ENCODE measurements at regions not wholly inside any gene's neighbourhood (a gene's known extent, or its start where the extent isn't known, plus 50 kb on each side); places are given as distances from the start of the nearest gene placed in this dataset.

GRCh38 chr9:91158946-91159345 is 202.8 kb downstream of the AUH start:
- DNase-seq (ENCODE audit: low read depth), result no peak

DNA sequence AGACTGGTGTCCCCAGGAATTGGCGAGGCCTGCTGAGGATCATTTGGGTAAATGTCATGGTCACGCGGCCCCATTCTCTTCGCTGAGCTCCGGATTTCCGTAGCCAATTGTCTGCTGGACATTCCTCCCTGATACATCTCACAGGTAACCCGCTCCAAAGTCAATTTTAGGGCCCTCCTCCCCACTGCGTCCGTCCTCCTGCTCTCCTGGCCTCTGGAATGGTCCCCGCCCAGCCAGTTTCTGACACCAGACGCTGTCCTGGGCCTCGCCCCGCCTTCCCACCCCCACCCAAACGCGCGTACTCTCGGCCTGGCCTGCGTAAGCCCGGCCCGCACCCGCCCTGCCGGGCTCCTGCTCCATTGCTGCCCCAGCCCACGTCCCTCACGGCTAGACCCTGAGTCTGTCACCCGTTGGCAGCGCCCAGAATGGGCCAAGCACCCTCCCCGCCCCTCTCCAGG is 202.0 kb downstream of the AUH start:
- DNase-seq (ENCODE audit: low read depth), result no peak

GRCh38 chr9:91160181-91160580 is 201.5 kb downstream of the AUH start:
- DNase-seq (ENCODE audit: low read depth), result no peak

- DNase-seq (ENCODE audit: low read depth), result no peak
Observed at GRCh38 chr9:91160599-91161464, 200.9 kb downstream of the AUH start.

GRCh38 chr9:91161465-91162300 is 200.0 kb downstream of the AUH start:
- DNase-seq (ENCODE audit: low read depth), result no peak

DNA sequence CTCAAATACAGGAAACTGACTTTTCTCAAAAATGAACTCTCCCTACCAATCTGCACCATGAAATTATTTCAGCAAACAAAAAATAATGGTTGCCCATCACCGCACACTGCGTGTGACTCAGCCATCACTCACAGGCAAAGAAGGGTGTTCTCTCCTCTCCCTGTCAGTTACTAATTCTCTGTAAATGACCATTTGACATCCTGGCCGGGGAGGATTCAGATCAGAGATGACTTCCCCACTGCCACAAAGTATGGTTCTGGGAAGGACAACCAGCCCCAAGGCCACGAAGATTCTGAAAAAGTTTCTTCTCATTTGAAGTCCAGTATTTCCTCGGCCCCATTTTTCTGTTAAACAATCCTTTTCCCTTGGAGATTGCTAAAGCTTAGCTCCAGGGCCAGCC is 199.4 kb downstream of the AUH start:
- no peak for DNase-seq (ENCODE audit: low read depth)

DNA sequence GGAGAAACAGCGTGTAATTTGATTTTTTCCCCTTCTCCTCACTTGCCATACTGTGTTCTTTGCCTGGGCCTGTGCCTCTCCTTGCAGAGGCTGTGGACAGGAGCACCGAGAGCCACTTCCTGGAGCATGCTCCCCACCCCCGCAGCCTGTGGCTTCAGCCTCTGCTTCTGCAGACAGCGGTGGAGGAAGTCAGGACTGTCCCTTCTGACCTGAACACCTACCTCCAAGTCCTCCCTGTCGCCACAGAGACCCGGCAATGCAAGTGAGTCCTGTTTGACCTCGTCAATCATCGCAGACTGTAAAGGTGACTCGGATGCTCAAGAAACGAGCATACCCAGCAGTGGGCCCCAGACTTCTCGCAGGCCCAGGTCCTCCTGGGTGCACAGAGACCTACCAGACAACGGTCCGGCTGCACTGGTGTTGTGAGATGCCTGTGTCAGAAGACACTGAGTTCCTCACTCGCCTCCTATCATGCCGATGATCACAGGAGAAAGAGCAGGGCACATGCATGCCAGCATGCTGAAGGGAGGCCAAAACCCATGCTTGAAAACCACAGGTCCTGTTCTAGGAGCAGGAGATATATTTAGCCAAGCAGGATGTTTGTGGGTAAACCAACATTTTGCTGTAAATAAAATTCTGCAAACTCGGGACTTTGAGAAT is 198.8 kb downstream of the AUH start:
- DNase-seq (ENCODE audit: low read depth), result no peak

DNA sequence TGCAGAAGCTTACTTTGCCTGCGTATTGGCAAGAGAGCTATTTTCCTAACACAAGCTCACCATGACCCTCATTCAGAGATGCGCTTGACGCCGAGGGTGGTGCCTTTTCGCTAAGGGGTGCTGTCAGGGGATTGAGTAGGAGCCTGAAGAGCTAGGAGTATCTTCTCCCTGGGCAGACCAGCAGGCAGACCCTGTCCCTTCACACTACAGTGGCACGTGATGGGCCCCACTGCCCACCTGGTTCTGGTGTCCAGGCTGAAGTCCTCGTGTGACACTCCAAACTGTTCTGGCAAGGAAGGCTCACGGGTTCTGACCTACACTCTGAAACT is 198.3 kb downstream of the AUH start:
- DNase-seq (ENCODE audit: low read depth), result no peak

DNA sequence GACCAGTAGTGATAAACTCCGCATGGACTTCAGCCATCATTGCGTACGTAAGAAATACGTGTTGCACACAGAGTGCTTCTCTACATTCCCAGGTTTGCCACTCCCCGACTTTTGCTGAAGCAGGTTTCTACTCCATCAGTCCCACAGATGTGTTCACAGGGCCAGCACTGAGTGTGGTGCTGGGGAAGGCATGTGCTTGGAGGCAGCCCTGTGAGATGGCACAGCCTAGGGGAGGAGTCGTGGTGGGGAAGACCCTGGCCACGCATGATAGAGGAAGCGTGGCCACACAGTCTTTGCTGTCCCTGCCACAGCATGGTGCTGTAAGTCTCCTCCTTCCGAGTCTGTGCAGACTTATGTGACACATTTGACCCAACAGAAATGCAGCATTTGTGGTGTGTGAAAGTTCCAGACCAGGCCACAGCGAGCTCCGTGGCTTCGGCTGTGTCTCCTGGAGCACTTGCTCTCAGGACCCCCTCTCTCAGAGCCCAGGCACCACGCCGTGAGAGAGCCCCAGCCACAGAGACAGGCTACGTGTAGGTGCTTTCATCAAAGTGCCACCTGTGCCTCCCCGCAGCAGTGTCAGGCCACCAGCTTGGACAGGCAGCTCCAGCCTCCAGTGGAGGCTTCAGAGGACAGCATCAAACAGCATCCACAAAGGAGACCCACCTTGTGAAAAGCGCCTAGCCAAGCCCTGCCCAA is 197.8 kb downstream of the AUH start:
- DNase-seq (ENCODE audit: low read depth), result no peak
